Body of pancreas (tissue), 4 donors: ENCODE measurements at regions not wholly inside any gene's neighbourhood (a gene's known extent, or its start where the extent isn't known, plus 50 kb on each side); places are given as distances from the start of the nearest gene placed in this dataset.

Experiments
- CTCF ChIP-seq, 7 experiments: fragments of 450-650 bp in 4 of 7; fragments of 200-600 bp in 3 of 7; sonication (generic) in 3 of 7; IDR thresholded peaks; one replicate each; pipeline ENCODE4 v1.5.1; 2016 to 2019; ENCODE audit warnings: antibody characterized with exemption in 7 of 7
- POLR2A ChIP-seq, 3 donors: fragments of 450-650 bp; IDR thresholded peaks; one replicate each; pipeline ENCODE4 v1.6.1; 2016; ENCODE audit warnings: antibody characterized with exemption in 3 of 3, mild to moderate bottlenecking in 2 of 3

DNA sequence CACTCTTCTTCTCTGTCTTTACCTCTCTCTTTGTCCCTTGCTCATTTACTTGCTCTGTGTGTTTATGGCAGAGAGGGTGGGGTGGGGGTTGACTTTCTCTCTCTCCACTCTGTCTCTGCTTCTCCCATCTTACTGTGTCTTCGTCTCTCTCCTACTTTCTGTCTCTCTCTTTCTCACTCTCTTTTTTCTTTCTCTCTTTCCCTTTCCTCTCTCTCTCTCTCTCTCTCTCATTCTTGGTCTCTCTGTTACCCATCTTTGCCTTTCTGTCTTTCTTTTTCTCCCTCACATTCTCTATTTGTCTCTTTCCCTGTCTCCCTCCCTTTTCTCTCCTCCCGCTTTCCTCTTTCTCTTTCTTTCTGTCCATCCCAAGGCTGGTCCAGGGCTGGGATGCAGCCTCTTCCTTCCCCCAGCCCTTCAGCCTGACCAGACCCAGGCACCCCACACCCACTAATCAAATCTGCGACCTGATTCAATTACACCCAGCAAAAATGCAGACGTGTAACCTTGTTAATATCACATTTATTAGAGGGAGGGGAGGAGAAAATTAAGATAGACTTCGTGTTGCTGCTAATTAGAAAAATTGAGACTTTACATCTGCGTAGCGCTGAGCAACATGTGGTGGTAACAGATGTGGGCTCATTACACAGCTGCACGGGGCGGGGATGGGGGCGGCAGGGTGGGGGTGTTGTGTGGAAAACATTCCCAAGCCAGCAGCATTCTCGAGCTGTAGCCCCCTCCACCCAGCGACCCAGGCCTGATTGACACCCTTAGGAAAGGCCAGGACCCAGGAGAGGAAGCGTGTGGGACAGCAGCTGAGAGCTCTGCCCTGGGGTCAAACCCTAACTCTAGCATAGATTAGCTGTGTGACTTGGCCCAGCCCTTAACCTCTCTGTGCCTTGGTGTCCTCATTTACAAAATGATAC, 124.9 kb upstream of the MAFB start:
- TF ChIP-seq CTCF (IDR thresholded peaks at IDR 0.05) (no peak), POLR2A (IDR thresholded peaks at IDR 0.05) (no peak)
